ENCODE measurements at regions not wholly inside any gene's neighbourhood (a gene's known extent, or its start where the extent isn't known, plus 50 kb on each side); places are given as distances from the start of the nearest gene placed in this dataset.

- in situ Hi-C loops (cut with HindIII; ENCODE audit: low sequenced_read_pairs), result no loop called here
Observed at GRCh38 chr4:38189445-38189844, 229.2 kb downstream of the PTTG2 start.

- in situ Hi-C loops (cut with HindIII; ENCODE audit: low sequenced_read_pairs), result no loop called here
Observed at GRCh38 chr4:38190717-38191178, 230.6 kb downstream of the PTTG2 start.

- in situ Hi-C loops (cut with HindIII; ENCODE audit: low sequenced_read_pairs), result no loop called here
Observed at GRCh38 chr4:38192516-38192915, 232.3 kb downstream of the PTTG2 start.

- in situ Hi-C loops (cut with HindIII; ENCODE audit: low sequenced_read_pairs), result no loop called here
Observed at GRCh38 chr4:38193236-38193863, 233.2 kb downstream of the PTTG2 start.

- in situ Hi-C loops (cut with HindIII; ENCODE audit: low sequenced_read_pairs), result no loop called here
Observed at GRCh38 chr4:38194047-38194602, 233.9 kb downstream of the PTTG2 start.

- in situ Hi-C loops (cut with HindIII; ENCODE audit: low sequenced_read_pairs), result no loop called here
Observed at GRCh38 chr4:38195486-38195885, 235.3 kb downstream of the PTTG2 start.

GRCh38 chr4:38195911-38196310 lies 235.7 kb downstream of the PTTG2 start:
- in situ Hi-C loops (cut with HindIII; ENCODE audit: low sequenced_read_pairs), result no loop called here

GRCh38 chr4:38202242-38202641 lies 242.0 kb downstream of the PTTG2 start:
- in situ Hi-C loops (cut with HindIII; ENCODE audit: low sequenced_read_pairs), result no loop called here

- in situ Hi-C loops (cut with HindIII; ENCODE audit: low sequenced_read_pairs), result no loop called here
Observed at GRCh38 chr4:38203609-38204008, 243.4 kb downstream of the PTTG2 start.

GRCh38 chr4:38204339-38205035 lies 244.3 kb downstream of the PTTG2 start:
- in situ Hi-C loops (cut with HindIII; ENCODE audit: low sequenced_read_pairs), result no loop called here

- in situ Hi-C loops (cut with HindIII; ENCODE audit: low sequenced_read_pairs), result no loop called here
Observed at GRCh38 chr4:38205261-38205660, 245.1 kb downstream of the PTTG2 start.

- in situ Hi-C loops (cut with HindIII; ENCODE audit: low sequenced_read_pairs), result no loop called here
Observed at GRCh38 chr4:38207110-38207457, 246.9 kb downstream of the PTTG2 start.

- in situ Hi-C loops (cut with HindIII; ENCODE audit: low sequenced_read_pairs), result no loop called here
Observed at GRCh38 chr4:38209654-38210053, 249.5 kb downstream of the PTTG2 start.

- in situ Hi-C loops (cut with HindIII; ENCODE audit: low sequenced_read_pairs), result no loop called here
Observed at GRCh38 chr4:38210396-38211114, 250.4 kb downstream of the PTTG2 start.

GRCh38 chr4:38211885-38212284 lies 251.7 kb downstream of the PTTG2 start:
- in situ Hi-C loops (cut with HindIII; ENCODE audit: low sequenced_read_pairs), result no loop called here

GRCh38 chr4:38213083-38213805 lies 253.0 kb downstream of the PTTG2 start:
- in situ Hi-C loops (cut with HindIII; ENCODE audit: low sequenced_read_pairs), result no loop called here

GRCh38 chr4:38222892-38223291 lies 262.7 kb downstream of the PTTG2 start:
- in situ Hi-C loops (cut with HindIII; ENCODE audit: low sequenced_read_pairs), result no loop called here

- in situ Hi-C loops (cut with HindIII; ENCODE audit: low sequenced_read_pairs), result no loop called here
Observed at GRCh38 chr4:38223306-38223705, 263.1 kb downstream of the PTTG2 start.

GRCh38 chr4:38223782-38224236 lies 263.6 kb downstream of the PTTG2 start:
- in situ Hi-C loops (cut with HindIII; ENCODE audit: low sequenced_read_pairs), result no loop called here

GRCh38 chr4:38224850-38225249 lies 264.7 kb downstream of the PTTG2 start:
- in situ Hi-C loops (cut with HindIII; ENCODE audit: low sequenced_read_pairs), result no loop called here

GRCh38 chr4:38226170-38226569 lies 266.0 kb downstream of the PTTG2 start:
- in situ Hi-C loops (cut with HindIII; ENCODE audit: low sequenced_read_pairs), result no loop called here

Measured in DLD1 (cell line).